ENCODE measurements at regions not wholly inside any gene's neighbourhood (a gene's known extent, or its start where the extent isn't known, plus 50 kb on each side); places are given as distances from the start of the nearest gene placed in this dataset.

DNA sequence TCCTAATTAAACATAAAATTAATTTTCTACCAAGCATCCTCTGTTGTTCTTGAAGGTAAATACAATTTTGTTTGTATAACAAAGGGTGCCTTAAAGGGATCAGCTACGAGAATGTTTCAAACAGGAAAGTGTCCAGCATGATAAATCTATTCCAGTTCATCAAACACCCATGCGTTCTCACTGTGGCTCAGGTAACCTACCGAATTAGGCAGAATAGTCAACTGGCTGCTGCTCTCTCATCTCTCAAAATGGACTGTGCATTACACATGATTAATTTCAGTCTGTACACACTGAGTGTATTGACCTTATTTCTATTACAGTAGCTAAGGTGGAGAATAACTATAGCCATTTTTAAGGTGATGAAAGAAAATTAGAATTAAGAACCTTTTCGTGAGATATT lies 127.5 kb upstream of the RMST start:
- TF ChIP-seq, protein P1, sequence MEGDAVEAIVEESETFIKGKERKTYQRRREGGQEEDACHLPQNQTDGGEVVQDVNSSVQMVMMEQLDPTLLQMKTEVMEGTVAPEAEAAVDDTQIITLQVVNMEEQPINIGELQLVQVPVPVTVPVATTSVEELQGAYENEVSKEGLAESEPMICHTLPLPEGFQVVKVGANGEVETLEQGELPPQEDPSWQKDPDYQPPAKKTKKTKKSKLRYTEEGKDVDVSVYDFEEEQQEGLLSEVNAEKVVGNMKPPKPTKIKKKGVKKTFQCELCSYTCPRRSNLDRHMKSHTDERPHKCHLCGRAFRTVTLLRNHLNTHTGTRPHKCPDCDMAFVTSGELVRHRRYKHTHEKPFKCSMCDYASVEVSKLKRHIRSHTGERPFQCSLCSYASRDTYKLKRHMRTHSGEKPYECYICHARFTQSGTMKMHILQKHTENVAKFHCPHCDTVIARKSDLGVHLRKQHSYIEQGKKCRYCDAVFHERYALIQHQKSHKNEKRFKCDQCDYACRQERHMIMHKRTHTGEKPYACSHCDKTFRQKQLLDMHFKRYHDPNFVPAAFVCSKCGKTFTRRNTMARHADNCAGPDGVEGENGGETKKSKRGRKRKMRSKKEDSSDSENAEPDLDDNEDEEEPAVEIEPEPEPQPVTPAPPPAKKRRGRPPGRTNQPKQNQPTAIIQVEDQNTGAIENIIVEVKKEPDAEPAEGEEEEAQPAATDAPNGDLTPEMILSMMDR (IDR thresholded peaks at IDR 0.05): no peak
- TF ChIP-seq POLR2A (IDR thresholded peaks at IDR 0.05): no peak

Data from esophagus squamous epithelium (tissue), 4 donors.